Right lobe of liver (tissue), 6 donors: ENCODE measurements at regions not wholly inside any gene's neighbourhood (a gene's known extent, or its start where the extent isn't known, plus 50 kb on each side); places are given as distances from the start of the nearest gene placed in this dataset.
"Not testable (repeated sequence)": the region's sequence is repeated elsewhere in the genome, so short reads cannot be mapped to it uniquely, and the experiment has no call there.

Source experiments
- ATAC-seq, 4 donors: fragments of 200-7000 bp; cut with Tn5 transposase; one replicate each; pipeline ENCODE4 v1.9.1; 2020; ENCODE audit warnings: mild to moderate bottlenecking in 4 of 4, moderate library complexity in 4 of 4
- DNase-seq, 3 donors: peaks; one replicate each; pipeline ENCODE4 v3.0.0-alpha.2; 2020
- H3K27ac ChIP-seq, 3 donors: fragments of 200-600 bp; one replicate each; pipeline ENCODE4 v1.8.0; 2022
- H3K27me3 ChIP-seq, 2 donors: fragments of 200-600 bp; one replicate each; pipeline ENCODE4 v1.8.0; 2022
- H3K36me3 ChIP-seq, 4 donors: fragments of 200-600 bp; sonication (generic) in 1 of 4; one replicate each; pipeline versions ENCODE4 v1.5.1 to v1.8.0; 2017 to 2022; ENCODE audit warnings: control low read depth in 1 of 4
- H3K4me1 ChIP-seq, 4 donors: fragments of 200-600 bp; sonication (generic) in 1 of 4; one replicate each; pipeline versions ENCODE4 v1.5.1 to v1.8.0; 2017 to 2022; ENCODE audit warnings: control low read depth in 1 of 4
- H3K4me3 ChIP-seq, 3 donors: fragments of 200-600 bp; one replicate each; pipeline ENCODE4 v1.8.0; 2022
- H3K9me3 ChIP-seq, 4 donors: fragments of 200-600 bp; sonication (generic) in 1 of 4; one replicate each; pipeline versions ENCODE4 v1.5.1 to v1.8.0; 2017 to 2022; ENCODE audit warnings: control low read depth in 1 of 4
- POLR2A ChIP-seq: fragments of 450-650 bp; IDR thresholded peaks from one replicate; pipeline ENCODE4 v1.6.1; 2017; ENCODE audit warnings: antibody characterized with exemption, mild to moderate bottlenecking
- WGBS: methylation state at CpG from one replicate; pipeline ENCODE4 v1.1.6; 2018; ENCODE audit warnings: low coverage, low lambda C conversion rate; ENCODE audit not compliant: insufficient coverage; ENCODE audit errors: missing lambda C conversion rate; 5-methylcytosine and 5-hydroxymethylcytosine counted together
- intact Hi-C, 2 donors: fragments of 100-400 bp; cut with DNase I; formaldehyde crosslinking; loops; one replicate each; pipeline versions ENCODE4 v1.11.2 to v1.14.1; 2022
- TF ChIP-seq, protein P1 (sequence below), 4 donors: fragments of 200-600 bp in 3 of 4; fragments of 450-650 bp in 1 of 4; IDR thresholded peaks; one replicate each; pipeline versions ENCODE4 v1.5.1 to v1.8.0; 2016 to 2022; ENCODE audit warnings: antibody characterized with exemption in 4 of 4, mild to moderate bottlenecking in 2 of 4
- donor health status: DM: no; HTN: yes; CAD: no.
- donor health status: DM: no; HTN: no; CAD: no.
- donor health status: DM: no; HTN: no; CAD: no.
- donor health status: DM: no; HTN: yes; CAD: no.
- donor health status: DM: no; HTN: yes; CAD: no.

DNA sequence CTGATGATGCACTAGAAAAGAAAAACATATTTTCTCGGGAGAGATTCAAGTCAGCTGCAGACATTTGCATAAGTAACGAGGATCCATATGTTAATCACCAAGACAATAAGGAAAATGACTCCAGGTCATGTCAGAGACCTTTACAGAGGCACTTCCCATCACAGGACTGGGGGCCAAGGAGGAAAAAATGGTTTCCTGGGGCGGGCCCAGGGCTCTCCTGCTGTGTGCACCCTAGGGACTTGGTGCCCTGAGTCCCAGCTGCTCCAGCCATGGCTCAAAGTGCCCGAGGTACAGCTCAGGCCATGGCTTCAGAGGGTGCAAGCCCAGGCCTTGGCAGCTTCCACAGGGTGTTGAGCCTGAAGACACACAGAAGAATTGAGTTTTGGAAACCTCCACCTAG, 415.4 kb upstream of the FRG1 start:
- H3K9me3 ChIP-seq: no peaks in the 10 kb centered on the region
- no peak overlapping the region for H3K4me3 ChIP-seq
- H3K27me3 ChIP-seq: no peaks in the 10 kb centered on the region
- no peak for ATAC-seq
- DNase-seq: no peak
- no peaks in the 10 kb centered on the region for H3K36me3 ChIP-seq
- H3K27ac ChIP-seq: no peak overlapping the region
- 45% methylated on average over 3 of the region's 4 CpGs for WGBS
- intact Hi-C loops: no loop called here
- H3K4me1 ChIP-seq: no peaks in the 10 kb centered on the region
- TF ChIP-seq, protein P1, sequence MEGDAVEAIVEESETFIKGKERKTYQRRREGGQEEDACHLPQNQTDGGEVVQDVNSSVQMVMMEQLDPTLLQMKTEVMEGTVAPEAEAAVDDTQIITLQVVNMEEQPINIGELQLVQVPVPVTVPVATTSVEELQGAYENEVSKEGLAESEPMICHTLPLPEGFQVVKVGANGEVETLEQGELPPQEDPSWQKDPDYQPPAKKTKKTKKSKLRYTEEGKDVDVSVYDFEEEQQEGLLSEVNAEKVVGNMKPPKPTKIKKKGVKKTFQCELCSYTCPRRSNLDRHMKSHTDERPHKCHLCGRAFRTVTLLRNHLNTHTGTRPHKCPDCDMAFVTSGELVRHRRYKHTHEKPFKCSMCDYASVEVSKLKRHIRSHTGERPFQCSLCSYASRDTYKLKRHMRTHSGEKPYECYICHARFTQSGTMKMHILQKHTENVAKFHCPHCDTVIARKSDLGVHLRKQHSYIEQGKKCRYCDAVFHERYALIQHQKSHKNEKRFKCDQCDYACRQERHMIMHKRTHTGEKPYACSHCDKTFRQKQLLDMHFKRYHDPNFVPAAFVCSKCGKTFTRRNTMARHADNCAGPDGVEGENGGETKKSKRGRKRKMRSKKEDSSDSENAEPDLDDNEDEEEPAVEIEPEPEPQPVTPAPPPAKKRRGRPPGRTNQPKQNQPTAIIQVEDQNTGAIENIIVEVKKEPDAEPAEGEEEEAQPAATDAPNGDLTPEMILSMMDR (IDR thresholded peaks at IDR 0.05): no peak
- no peak for TF ChIP-seq POLR2A

DNA sequence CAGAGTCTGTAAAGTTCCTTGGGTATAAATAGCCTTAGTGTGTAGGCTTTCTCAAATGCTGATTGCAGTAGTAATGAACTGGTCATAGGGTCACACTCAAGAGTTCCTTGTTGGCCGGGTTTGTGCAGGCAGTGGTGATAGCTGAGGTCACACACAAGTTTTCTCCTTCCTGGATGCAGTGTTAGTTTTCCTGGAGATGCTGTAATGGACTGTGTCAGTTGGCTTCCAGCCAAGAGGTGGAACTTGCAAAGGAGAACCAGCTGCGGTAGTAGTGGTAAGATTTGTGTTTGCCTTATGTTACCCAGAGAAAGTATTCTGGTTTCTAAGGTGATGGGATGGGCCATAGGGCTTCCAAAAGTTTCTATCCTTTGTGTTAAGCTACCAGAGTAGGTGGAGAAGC, 409.8 kb upstream of the FRG1 start:
- Histone ChIP-seq H3K36me3 (no peaks in the 10 kb centered on the region), H3K4me1 (no peaks in the 10 kb centered on the region), H3K4me3 (no peak overlapping the region), H3K27me3 (no peaks in the 10 kb centered on the region), H3K9me3 (no peaks in the 10 kb centered on the region), H3K27ac (no peak overlapping the region)
- 43% methylated on average over 2 of the region's 2 CpGs for WGBS
- no peak for ATAC-seq
- intact Hi-C loops: no loop called here
- no peak for TF ChIP-seq POLR2A
- TF ChIP-seq, protein P1 (IDR thresholded peaks at IDR 0.05): no peak
- DNase-seq: no peak

DNA sequence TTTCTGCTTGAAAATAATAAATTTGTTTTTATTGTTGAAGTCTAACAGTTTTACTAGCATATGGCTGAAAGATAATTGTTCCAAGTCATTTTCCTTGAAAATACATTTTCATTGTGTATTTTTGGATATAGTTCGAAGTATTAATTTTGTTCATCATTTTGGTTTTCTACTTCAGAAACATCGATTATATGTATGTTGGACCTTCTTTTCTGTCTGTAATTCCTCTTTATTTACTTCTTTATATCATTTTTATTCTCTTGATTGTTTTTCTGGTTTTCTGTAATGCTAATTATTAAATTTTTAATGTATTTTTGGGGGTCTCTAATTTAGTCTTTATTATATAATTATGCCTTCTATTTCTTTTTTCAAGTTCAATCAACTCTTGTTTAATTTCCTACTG, 407.1 kb upstream of the FRG1 start:
- no peak for DNase-seq
- TF ChIP-seq POLR2A: no peak
- TF ChIP-seq, protein P1 (IDR thresholded peaks at IDR 0.05): no peak
- H3K27me3 ChIP-seq: no peaks in the 10 kb centered on the region
- intact Hi-C loops: no loop called here
- H3K4me3 ChIP-seq: no peak overlapping the region
- no peaks in the 10 kb centered on the region for H3K4me1 ChIP-seq
- no peak for ATAC-seq
- H3K27ac ChIP-seq: no peak overlapping the region
- WGBS: 78% methylated on average over 2 of the region's 2 CpGs
- H3K36me3 ChIP-seq: no peaks in the 10 kb centered on the region
- H3K9me3 ChIP-seq: no peaks in the 10 kb centered on the region

DNA sequence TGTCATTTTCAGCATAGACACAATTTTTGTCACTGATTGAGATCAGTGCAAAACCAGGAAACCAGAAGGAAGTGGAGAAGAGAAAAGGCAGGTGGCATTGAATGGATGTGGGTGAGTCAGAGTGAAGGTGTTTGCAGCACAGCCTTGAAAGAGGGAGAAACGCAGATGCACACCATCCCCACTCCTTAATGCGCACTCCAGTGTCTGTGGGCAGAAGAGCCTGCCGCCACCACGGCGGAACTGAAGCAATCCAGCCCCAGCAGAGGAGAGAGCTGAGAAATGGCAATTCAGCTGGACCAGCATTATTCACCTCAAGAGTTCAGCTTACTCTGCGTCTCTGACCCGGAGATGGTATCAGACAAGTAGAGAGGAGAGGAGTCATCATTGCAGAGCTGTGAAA, 393.1 kb upstream of the FRG1 start:
- no peak overlapping the region for H3K4me3 ChIP-seq
- H3K27ac ChIP-seq: no peak overlapping the region
- no peaks in the 10 kb centered on the region for H3K27me3 ChIP-seq
- no peak for TF ChIP-seq POLR2A
- TF ChIP-seq, protein P1 (IDR thresholded peaks at IDR 0.05): no peak
- intact Hi-C loops: no loop called here
- DNase-seq (no peak), ATAC-seq (no peak)
- H3K9me3 ChIP-seq: no peaks in the 10 kb centered on the region
- no peaks in the 10 kb centered on the region for H3K36me3 ChIP-seq
- 65% methylated on average over 5 of the region's 7 CpGs for WGBS
- no peaks in the 10 kb centered on the region for H3K4me1 ChIP-seq

DNA sequence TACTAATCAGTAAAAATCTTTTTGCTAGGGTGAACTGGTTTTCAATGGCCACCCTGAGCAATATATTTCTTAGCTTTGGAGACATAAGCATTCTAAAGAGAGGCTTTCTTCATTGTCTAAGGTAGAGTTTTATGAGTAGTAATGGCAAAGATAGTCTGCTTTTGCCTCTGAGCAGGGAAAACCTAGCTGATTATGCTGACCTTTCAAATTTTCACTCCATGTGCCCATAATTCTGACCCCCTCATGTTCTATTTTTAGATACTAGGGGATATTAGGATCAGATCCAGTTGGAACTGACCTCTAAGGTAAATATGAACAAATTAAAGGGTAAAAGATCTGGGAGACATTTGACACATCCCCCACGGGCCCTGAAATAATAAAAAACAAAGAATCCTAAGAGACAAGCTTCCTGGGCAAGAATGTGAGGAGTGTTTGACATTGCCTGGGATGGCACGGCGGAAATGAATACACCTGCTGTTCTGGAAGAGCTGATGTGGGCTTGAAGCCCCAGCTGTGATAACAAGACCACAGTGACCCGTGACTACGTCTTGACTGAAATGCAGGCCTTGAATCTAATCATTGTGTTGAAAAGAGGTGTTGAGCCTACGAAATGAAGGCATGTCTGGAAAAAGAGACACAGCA, 392.1 kb upstream of the FRG1 start:
- H3K9me3 ChIP-seq: no peaks in the 10 kb centered on the region
- intact Hi-C loops: no loop called here
- DNase-seq: no peak
- H3K4me1 ChIP-seq: no peaks in the 10 kb centered on the region
- 54% methylated on average over 6 of the region's 6 CpGs for WGBS
- H3K4me3 ChIP-seq: no peak overlapping the region
- H3K36me3 ChIP-seq: no peaks in the 10 kb centered on the region
- ATAC-seq: no peak
- TF ChIP-seq, protein P1 (IDR thresholded peaks at IDR 0.05): no peak
- no peak for TF ChIP-seq POLR2A
- H3K27me3 ChIP-seq: no peaks in the 10 kb centered on the region
- no peak overlapping the region for H3K27ac ChIP-seq

DNA sequence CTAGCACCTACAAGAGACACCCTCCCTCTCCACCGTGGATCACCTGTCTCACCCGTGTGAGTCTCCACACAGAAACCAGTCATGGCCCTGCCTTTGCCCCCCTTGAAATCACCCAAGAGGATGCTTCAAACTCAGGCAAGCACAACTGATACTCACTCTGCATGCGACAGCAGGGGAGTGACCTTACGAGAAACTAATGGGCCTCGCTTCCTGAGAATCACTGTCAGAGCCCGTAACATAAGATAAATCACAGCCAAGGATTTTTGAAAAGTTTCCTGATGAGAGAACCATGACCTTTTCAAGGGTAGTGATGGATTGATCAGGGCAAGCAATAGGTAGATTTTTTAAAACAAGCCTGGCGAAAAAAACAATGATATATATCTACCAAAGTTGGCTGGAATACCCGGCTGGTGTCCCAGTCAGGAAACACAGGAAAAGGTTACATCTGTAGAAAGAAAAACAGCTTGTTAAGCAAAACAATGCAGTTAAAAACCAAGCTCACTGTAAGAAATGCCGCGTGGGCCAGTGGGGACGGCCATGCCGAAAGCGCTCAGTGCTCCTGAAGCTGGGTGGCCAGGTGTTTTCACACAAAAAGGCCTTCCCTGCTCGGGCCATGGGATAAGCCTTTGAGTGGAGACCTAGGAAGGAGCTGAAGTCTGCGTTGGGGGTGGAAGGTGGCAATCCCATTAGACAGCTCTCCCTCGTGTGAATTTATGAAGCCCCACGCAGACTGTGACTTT, 388.6 kb upstream of the FRG1 start:
- H3K9me3 ChIP-seq, DNase-seq, H3K36me3 ChIP-seq, H3K4me3 ChIP-seq, H3K27ac ChIP-seq, H3K27me3 ChIP-seq, intact Hi-C loops, ATAC-seq, H3K4me1 ChIP-seq: not testable (repeated sequence)
- WGBS: 57% methylated on average over 12 of the region's 17 CpGs

DNA sequence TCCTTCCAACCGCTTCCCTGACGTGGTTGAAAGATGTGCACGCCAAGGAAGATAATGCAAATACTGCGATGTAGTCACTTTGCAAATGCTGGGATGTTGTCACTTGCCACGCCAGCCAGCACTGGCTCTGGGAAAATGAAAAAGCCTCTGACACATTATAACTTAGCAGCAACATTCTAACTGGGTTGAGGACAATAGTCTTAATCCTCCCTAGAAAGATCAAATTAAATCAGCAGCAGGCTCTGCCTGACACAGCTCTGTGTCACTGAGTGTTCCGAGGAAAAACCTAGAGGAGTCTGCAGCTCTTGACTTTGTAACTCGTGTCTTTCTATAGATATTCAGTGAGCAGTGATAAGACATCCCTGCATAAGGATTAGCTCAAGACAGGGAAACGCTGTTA, 380.1 kb upstream of the FRG1 start:
- H3K4me3 ChIP-seq, H3K9me3 ChIP-seq, H3K36me3 ChIP-seq, H3K27ac ChIP-seq, H3K27me3 ChIP-seq, ATAC-seq, DNase-seq, H3K4me1 ChIP-seq, intact Hi-C loops: not testable (repeated sequence)
- WGBS: 34% methylated on average over 4 of the region's 8 CpGs
